ENCODE measurements at regions not wholly inside any gene's neighbourhood (a gene's known extent, or its start where the extent isn't known, plus 50 kb on each side); places are given as distances from the start of the nearest gene placed in this dataset.
"Not testable (repeated sequence)": the region's sequence is repeated elsewhere in the genome, so short reads cannot be mapped to it uniquely, and the experiment has no call there.

DNA sequence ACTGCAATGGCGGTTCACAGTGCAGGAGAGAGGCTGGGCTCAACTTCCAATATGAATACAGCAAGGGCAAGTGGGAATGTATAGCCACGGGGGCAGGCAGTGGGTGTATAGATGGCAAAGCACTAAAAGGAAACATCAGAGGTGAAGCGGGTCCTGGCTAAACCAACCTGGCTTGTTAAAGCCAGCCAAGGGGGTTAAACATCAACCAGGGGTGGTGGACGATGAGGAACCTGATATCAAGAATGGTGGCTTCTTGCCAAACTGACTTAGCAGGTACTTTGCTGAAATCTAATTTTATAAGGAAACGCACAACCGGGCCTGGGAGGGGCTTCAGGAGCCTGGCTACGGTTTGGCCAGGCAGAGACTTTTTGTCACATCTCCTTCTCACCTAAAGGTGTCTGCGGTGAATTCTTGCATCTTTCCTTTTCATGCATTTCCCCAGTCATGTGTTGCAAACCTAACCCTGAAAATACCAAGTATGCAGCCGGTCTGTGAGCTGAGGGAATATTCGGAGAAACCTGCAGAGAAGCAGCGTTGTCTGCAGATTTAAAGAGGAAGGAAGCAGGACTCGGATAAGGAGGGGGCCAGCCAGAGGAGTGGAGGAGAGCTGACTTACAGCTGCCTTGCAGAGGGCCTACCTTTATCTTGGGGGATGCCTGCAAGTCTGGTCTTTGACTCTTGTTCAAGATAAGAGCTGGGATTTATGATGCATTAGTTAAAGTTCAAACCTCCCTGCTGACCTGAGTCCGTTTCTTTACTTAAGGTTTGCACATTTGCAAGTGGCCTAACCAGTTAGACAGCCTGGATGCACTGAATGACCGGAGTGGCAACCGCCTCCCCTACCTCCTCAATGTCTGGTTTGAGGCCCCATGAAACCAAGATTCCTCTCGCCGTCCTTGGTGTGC lies 309.1 kb upstream of the USP9Y start:
- H3K4me3 Mint-ChIP-seq; H3K36me3 Mint-ChIP-seq (ENCODE audit: low read depth): not testable (repeated sequence)

GRCh38 chrY:12393190-12393589 lies 307.8 kb upstream of the USP9Y start:
- Mint-ChIP-seq H3K4me1 (no peaks in the 10 kb centered on the region), H3K9me3 (no peaks in the 10 kb centered on the region), H3K27ac (no peak overlapping the region)

More for the DNA sequence above, 309.1 kb upstream of the USP9Y start:
- DNase-seq, CTCF ChIA-PET, H3K9me3 Mint-ChIP-seq, POLR2A ChIA-PET, H3K27me3 Mint-ChIP-seq, H3K4me1 Mint-ChIP-seq, H3K27ac Mint-ChIP-seq: not testable (repeated sequence)

GRCh38 chrY:12395381-12396120 lies 305.5 kb upstream of the USP9Y start:
- CTCF ChIA-PET; H3K9me3 Mint-ChIP-seq; H3K4me1 Mint-ChIP-seq; H3K27me3 Mint-ChIP-seq; DNase-seq; H3K4me3 Mint-ChIP-seq; POLR2A ChIA-PET; H3K36me3 Mint-ChIP-seq (ENCODE audit: low read depth); H3K27ac Mint-ChIP-seq: not testable (repeated sequence)

More at GRCh38 chrY:12393190-12393589, 307.8 kb upstream of the USP9Y start:
- Mint-ChIP-seq H3K4me3 (no peak overlapping the region), H3K36me3 (ENCODE audit: low read depth) (no peaks in the 10 kb centered on the region), H3K27me3 (no peaks in the 10 kb centered on the region)
- no peak for DNase-seq
- ChIA-PET CTCF (no interaction called here), POLR2A (no interaction called here)

- CTCF ChIA-PET: no interaction called here
- no peak overlapping the region for H3K4me3 Mint-ChIP-seq
- no peaks in the 10 kb centered on the region for H3K27me3 Mint-ChIP-seq
- POLR2A ChIA-PET: no interaction called here
- no peaks in the 10 kb centered on the region for H3K36me3 Mint-ChIP-seq (ENCODE audit: low read depth)
- no peak for DNase-seq
- no peaks in the 10 kb centered on the region for H3K9me3 Mint-ChIP-seq
- no peaks in the 10 kb centered on the region for H3K4me1 Mint-ChIP-seq
- no peak overlapping the region for H3K27ac Mint-ChIP-seq
These were observed 297.1 kb upstream of the USP9Y start for GRCh38 chrY:12403916-12404315.

- ChIA-PET CTCF (no interaction called here), POLR2A (no interaction called here)
- H3K27me3 Mint-ChIP-seq: no peaks in the 10 kb centered on the region
- peaks cover 3% of the 10 kb centered on the region for H3K4me1 Mint-ChIP-seq
- no peak for DNase-seq
- H3K4me3 Mint-ChIP-seq: no peak overlapping the region
- H3K36me3 Mint-ChIP-seq (ENCODE audit: low read depth): no peaks in the 10 kb centered on the region
- no peaks in the 10 kb centered on the region for H3K9me3 Mint-ChIP-seq
- H3K27ac Mint-ChIP-seq: no peak overlapping the region
These were observed 292.8 kb upstream of the USP9Y start for GRCh38 chrY:12408236-12408635.

DNA sequence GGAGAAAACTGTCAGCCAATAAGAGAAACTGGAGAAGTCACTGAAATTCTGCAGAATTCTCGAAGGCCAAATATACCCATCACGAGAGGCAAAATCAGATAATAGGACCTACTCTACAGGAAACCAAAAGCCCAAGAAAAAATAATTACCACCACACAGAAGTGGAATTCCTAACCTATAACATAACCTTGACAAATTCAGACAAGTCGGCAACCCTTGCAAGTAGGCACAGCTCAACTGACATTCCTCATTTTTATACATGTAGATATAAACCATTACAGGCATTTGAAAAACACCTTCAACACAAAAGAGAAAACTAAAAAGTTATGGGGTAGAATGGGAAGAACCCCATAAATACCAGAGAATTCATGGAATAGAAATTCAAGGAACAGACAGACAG lies 290.3 kb upstream of the USP9Y start:
- Mint-ChIP-seq H3K9me3 (no peaks in the 10 kb centered on the region), H3K27me3 (no peaks in the 10 kb centered on the region), H3K36me3 (ENCODE audit: low read depth) (no peaks in the 10 kb centered on the region), H3K4me1 (peaks cover 3% of the 10 kb centered on the region), H3K4me3 (no peak overlapping the region), H3K27ac (no peak overlapping the region)
- DNase-seq: no peak
- POLR2A ChIA-PET: no interaction called here
- CTCF ChIA-PET: no interaction called here

- DNase-seq: no peak
- no peak overlapping the region for H3K4me3 Mint-ChIP-seq
- H3K27me3 Mint-ChIP-seq: peaks cover 3% of the 10 kb centered on the region
- H3K4me1 Mint-ChIP-seq: no peaks in the 10 kb centered on the region
- H3K9me3 Mint-ChIP-seq: no peaks in the 10 kb centered on the region
- H3K27ac Mint-ChIP-seq: no peak overlapping the region
- H3K36me3 Mint-ChIP-seq (ENCODE audit: low read depth): no peaks in the 10 kb centered on the region
- ChIA-PET CTCF (no interaction called here), POLR2A (no interaction called here)
These were observed 279.8 kb upstream of the USP9Y start for GRCh38 chrY:12421072-12421787.

- Mint-ChIP-seq H3K27ac (no peak overlapping the region), H3K27me3 (peaks cover 3% of the 10 kb centered on the region), H3K4me3 (no peak overlapping the region), H3K36me3 (ENCODE audit: low read depth) (no peaks in the 10 kb centered on the region), H3K9me3 (no peaks in the 10 kb centered on the region), H3K4me1 (no peaks in the 10 kb centered on the region)
- CTCF ChIA-PET: no interaction called here
- no peak for DNase-seq
- POLR2A ChIA-PET: no interaction called here
These were observed 279.3 kb upstream of the USP9Y start for GRCh38 chrY:12421788-12422124.

GRCh38 chrY:12422536-12422935 lies 278.5 kb upstream of the USP9Y start:
- Mint-ChIP-seq H3K36me3 (ENCODE audit: low read depth) (no peaks in the 10 kb centered on the region), H3K27ac (no peak overlapping the region), H3K4me3 (no peak overlapping the region), H3K9me3 (no peaks in the 10 kb centered on the region), H3K4me1 (no peaks in the 10 kb centered on the region), H3K27me3 (peaks cover 3% of the 10 kb centered on the region)
- ChIA-PET POLR2A (no interaction called here), CTCF (no interaction called here)
- DNase-seq: no peak

GRCh38 chrY:12423416-12424252 lies 277.4 kb upstream of the USP9Y start:
- H3K9me3 Mint-ChIP-seq: no peaks in the 10 kb centered on the region
- H3K4me1 Mint-ChIP-seq: no peaks in the 10 kb centered on the region
- H3K4me3 Mint-ChIP-seq: no peak overlapping the region
- DNase-seq: no peak
- ChIA-PET CTCF (no interaction called here), POLR2A (no interaction called here)
- H3K27me3 Mint-ChIP-seq: peaks cover 3% of the 10 kb centered on the region
- no peaks in the 10 kb centered on the region for H3K36me3 Mint-ChIP-seq (ENCODE audit: low read depth)
- no peak overlapping the region for H3K27ac Mint-ChIP-seq

DNA sequence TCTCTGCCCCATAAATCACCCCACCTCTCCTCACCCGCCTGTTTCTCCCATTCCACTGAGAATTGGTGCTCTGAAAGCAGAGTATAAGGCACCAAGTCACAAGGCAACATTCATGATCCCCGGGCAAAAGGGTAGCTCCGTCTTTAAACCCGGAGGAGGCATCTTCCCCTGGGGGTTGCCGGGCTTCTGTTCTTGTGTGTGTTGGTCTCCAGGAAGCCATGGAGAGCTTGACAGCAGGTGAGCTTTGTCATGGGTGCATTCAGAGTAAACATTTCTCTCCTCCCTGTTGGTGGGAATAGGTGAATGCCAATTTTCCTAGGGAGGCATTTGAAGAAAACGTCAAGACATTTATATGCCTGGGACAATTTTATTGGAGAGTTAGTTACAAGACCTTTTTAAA lies 275.5 kb upstream of the USP9Y start:
- ChIA-PET CTCF (no interaction called here), POLR2A (no interaction called here)
- no peak for DNase-seq
- Mint-ChIP-seq H3K4me3 (no peak overlapping the region), H3K4me1 (no peaks in the 10 kb centered on the region), H3K36me3 (ENCODE audit: low read depth) (no peaks in the 10 kb centered on the region), H3K27ac (no peak overlapping the region), H3K27me3 (peaks cover 3% of the 10 kb centered on the region), H3K9me3 (no peaks in the 10 kb centered on the region)

GRCh38 chrY:12427361-12427760 lies 273.7 kb upstream of the USP9Y start:
- CTCF ChIA-PET: no interaction called here
- no peak for DNase-seq
- Mint-ChIP-seq H3K27ac (no peak overlapping the region), H3K27me3 (no peaks in the 10 kb centered on the region), H3K36me3 (ENCODE audit: low read depth) (no peaks in the 10 kb centered on the region), H3K9me3 (no peaks in the 10 kb centered on the region), H3K4me3 (no peak overlapping the region), H3K4me1 (no peaks in the 10 kb centered on the region)
- POLR2A ChIA-PET: no interaction called here

GRCh38 chrY:12431546-12431945 lies 269.5 kb upstream of the USP9Y start:
- Mint-ChIP-seq H3K27ac (no peak overlapping the region), H3K9me3 (no peaks in the 10 kb centered on the region), H3K4me1 (no peaks in the 10 kb centered on the region), H3K36me3 (ENCODE audit: low read depth) (no peaks in the 10 kb centered on the region), H3K27me3 (no peaks in the 10 kb centered on the region), H3K4me3 (no peak overlapping the region)
- ChIA-PET POLR2A (no interaction called here), CTCF (no interaction called here)
- DNase-seq: no peak
